ENCODE measurements at regions not wholly inside any gene's neighbourhood (a gene's known extent, or its start where the extent isn't known, plus 50 kb on each side); places are given as distances from the start of the nearest gene placed in this dataset.

- no peak overlapping the region for H3K27ac ChIP-seq (replicated peaks)
Measured at GRCh38 chr11:91527380-91528030, 697.1 kb upstream of the FAT3 start.

GRCh38 chr11:91513734-91514133 is 710.9 kb upstream of the FAT3 start:
- no peak for TF ChIP-seq GABPA (IDR thresholded peaks at IDR 0.05; ENCODE audit: low read depth)
- no peak for TF ChIP-seq POLR2AphosphoS5 (IDR thresholded peaks at IDR 0.05; ENCODE audit: low read depth)
- no peak for TF ChIP-seq REST (IDR thresholded peaks at IDR 0.05; ENCODE audit: insufficient replicate concordance, low read depth)
- no peak for TF ChIP-seq CTCF (IDR thresholded peaks at IDR 0.05; ENCODE audit: insufficient read depth, low read length)
- Histone ChIP-seq H3K4me3 (replicated peaks; ENCODE audit: insufficient read depth, low read length) (no peak overlapping the region), H3K27me3 (ENCODE audit: insufficient read depth, poor library complexity, severe bottlenecking) (no peaks in the 10 kb centered on the region), H3K27ac (replicated peaks) (no peak overlapping the region)
- no peak for DNase-seq (ENCODE audit: low read depth in 1 of 2, low spot score in 1 of 2)

More at GRCh38 chr11:91527380-91528030, 697.1 kb upstream of the FAT3 start:
- TF ChIP-seq POLR2AphosphoS5 (IDR thresholded peaks at IDR 0.05; ENCODE audit: low read depth) (no peak), GABPA (IDR thresholded peaks at IDR 0.05; ENCODE audit: low read depth) (no peak), REST (IDR thresholded peaks at IDR 0.05; ENCODE audit: insufficient replicate concordance, low read depth) (no peak), SPI1 (IDR thresholded peaks at IDR 0.05; ENCODE audit: borderline replicate concordance, low read depth) (no peak), CTCF (IDR thresholded peaks at IDR 0.05; ENCODE audit: insufficient read depth, low read length) (no peak)
- Histone ChIP-seq H3K4me3 (replicated peaks; ENCODE audit: insufficient read depth, low read length) (no peak overlapping the region), H3K27me3 (ENCODE audit: insufficient read depth, poor library complexity, severe bottlenecking) (no peaks in the 10 kb centered on the region)
- no peak for DNase-seq (ENCODE audit: low read depth in 1 of 2, low spot score in 1 of 2)

- H3K4me3 ChIP-seq (replicated peaks; ENCODE audit: insufficient read depth, low read length), result no peak overlapping the region
- DNase-seq (ENCODE audit: low read depth in 1 of 2, low spot score in 1 of 2), result no peak
- no peaks in the 10 kb centered on the region for H3K27me3 ChIP-seq (ENCODE audit: insufficient read depth, poor library complexity, severe bottlenecking)
- TF ChIP-seq SPI1 (IDR thresholded peaks at IDR 0.05; ENCODE audit: borderline replicate concordance, low read depth), result no peak
- TF ChIP-seq POLR2AphosphoS5 (IDR thresholded peaks at IDR 0.05; ENCODE audit: low read depth), result no peak
- no peak for TF ChIP-seq CTCF (IDR thresholded peaks at IDR 0.05; ENCODE audit: insufficient read depth, low read length)
- no peak for TF ChIP-seq REST (IDR thresholded peaks at IDR 0.05; ENCODE audit: insufficient replicate concordance, low read depth)
- TF ChIP-seq GABPA (IDR thresholded peaks at IDR 0.05; ENCODE audit: low read depth), result no peak
- no peak overlapping the region for H3K27ac ChIP-seq (replicated peaks)
Measured at GRCh38 chr11:91497847-91498246, 726.8 kb upstream of the FAT3 start.
